ENCODE measurements at regions not wholly inside any gene's neighbourhood (a gene's known extent, or its start where the extent isn't known, plus 50 kb on each side); places are given as distances from the start of the nearest gene placed in this dataset.

DNA sequence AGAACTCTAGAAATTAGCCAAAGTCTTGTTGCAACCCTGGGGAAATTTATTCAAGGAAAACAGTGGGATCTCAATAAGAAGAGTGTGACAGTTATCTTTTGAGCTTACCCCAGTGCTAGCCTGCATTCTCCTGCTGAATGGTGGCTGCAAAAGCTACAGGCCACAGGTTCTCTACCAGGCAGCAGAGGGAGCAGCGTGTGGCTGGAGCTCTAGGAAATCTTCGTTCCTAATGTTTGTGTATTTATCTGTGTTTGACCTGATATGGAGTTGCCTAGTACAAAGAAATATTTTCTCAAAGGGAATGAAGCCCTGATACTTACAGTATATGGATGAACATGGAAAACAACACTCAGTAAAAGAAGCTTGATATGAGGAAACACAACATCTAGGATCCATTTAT lies 1100.6 kb downstream of the NLGN4Y start:
- Histone ChIP-seq H3K27ac (ENCODE audit: low read depth, low read length, poor library complexity, severe bottlenecking) (no peak overlapping the region), H3K9me3 (ENCODE audit: low read length) (no peaks in the 10 kb centered on the region), H3K36me3 (ENCODE audit: insufficient read depth, low read length) (no peaks in the 10 kb centered on the region), H3K4me2 (ENCODE audit: low read length) (no peak overlapping the region), H4K20me1 (ENCODE audit: insufficient read depth, low read length) (no peaks in the 10 kb centered on the region), H3K9ac (ENCODE audit: low read length) (no peak overlapping the region), H2AFZ (ENCODE audit: low read length) (no peak overlapping the region), H3K4me3 (ENCODE audit: low read depth, low read length, poor library complexity, severe bottlenecking) (no peak overlapping the region), H3F3A (ENCODE audit: insufficient read depth, low read length) (no peaks in the 10 kb centered on the region), H3K79me2 (ENCODE audit: insufficient read depth, low read length) (no peaks in the 10 kb centered on the region), H3K9me2 (ENCODE audit: low read depth, low read length) (no peaks in the 10 kb centered on the region), H3K4me1 (ENCODE audit: insufficient read depth, low read length, severe bottlenecking) (no peaks in the 10 kb centered on the region), H3K27me3 (ENCODE audit: insufficient read depth, low read length) (no peaks in the 10 kb centered on the region)
- no peak for TF ChIP-seq EZH2 (IDR thresholded peaks at IDR 0.05; ENCODE audit: borderline replicate concordance, low read length)
- TF ChIP-seq, protein P1, sequence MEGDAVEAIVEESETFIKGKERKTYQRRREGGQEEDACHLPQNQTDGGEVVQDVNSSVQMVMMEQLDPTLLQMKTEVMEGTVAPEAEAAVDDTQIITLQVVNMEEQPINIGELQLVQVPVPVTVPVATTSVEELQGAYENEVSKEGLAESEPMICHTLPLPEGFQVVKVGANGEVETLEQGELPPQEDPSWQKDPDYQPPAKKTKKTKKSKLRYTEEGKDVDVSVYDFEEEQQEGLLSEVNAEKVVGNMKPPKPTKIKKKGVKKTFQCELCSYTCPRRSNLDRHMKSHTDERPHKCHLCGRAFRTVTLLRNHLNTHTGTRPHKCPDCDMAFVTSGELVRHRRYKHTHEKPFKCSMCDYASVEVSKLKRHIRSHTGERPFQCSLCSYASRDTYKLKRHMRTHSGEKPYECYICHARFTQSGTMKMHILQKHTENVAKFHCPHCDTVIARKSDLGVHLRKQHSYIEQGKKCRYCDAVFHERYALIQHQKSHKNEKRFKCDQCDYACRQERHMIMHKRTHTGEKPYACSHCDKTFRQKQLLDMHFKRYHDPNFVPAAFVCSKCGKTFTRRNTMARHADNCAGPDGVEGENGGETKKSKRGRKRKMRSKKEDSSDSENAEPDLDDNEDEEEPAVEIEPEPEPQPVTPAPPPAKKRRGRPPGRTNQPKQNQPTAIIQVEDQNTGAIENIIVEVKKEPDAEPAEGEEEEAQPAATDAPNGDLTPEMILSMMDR (IDR thresholded peaks at IDR 0.05; ENCODE audit: low read length), result no peak

DNA sequence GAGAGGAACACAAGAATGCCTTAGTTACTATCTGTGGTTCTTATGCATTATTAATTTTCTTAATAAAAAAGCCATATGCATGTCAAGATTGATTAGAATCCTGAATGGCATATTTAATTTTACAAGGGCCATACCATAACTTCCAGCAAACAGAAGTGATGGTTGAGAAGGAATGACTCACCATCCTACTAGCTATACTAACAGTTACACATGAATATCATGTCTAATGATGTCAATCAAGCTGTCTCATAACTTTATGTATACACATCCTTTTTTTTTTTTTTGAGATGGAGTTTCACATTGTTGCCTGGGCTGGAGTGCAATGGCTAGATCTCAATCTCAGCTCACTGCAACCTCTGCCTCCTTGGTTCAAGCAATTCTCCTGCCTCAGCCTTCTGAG lies 1123.9 kb downstream of the NLGN4Y start:
- no peak overlapping the region for H3K9ac ChIP-seq (ENCODE audit: low read length)
- no peaks in the 10 kb centered on the region for H4K20me1 ChIP-seq (ENCODE audit: insufficient read depth, low read length)
- no peaks in the 10 kb centered on the region for H3K9me2 ChIP-seq (ENCODE audit: low read depth, low read length)
- H3K4me3 ChIP-seq (ENCODE audit: low read depth, low read length, poor library complexity, severe bottlenecking), result no peak overlapping the region
- no peak overlapping the region for H3K4me2 ChIP-seq (ENCODE audit: low read length)
- no peak overlapping the region for H2AFZ ChIP-seq (ENCODE audit: low read length)
- no peaks in the 10 kb centered on the region for H3K9me3 ChIP-seq (ENCODE audit: low read length)
- H3K79me2 ChIP-seq (ENCODE audit: insufficient read depth, low read length), result no peaks in the 10 kb centered on the region
- H3F3A ChIP-seq (ENCODE audit: insufficient read depth, low read length), result no peaks in the 10 kb centered on the region
- H3K36me3 ChIP-seq (ENCODE audit: insufficient read depth, low read length), result no peaks in the 10 kb centered on the region
- no peak overlapping the region for H3K27ac ChIP-seq (ENCODE audit: low read depth, low read length, poor library complexity, severe bottlenecking)
- H3K27me3 ChIP-seq (ENCODE audit: insufficient read depth, low read length), result no peaks in the 10 kb centered on the region
- H3K4me1 ChIP-seq (ENCODE audit: insufficient read depth, low read length, severe bottlenecking), result no peaks in the 10 kb centered on the region
- TF ChIP-seq, protein P1 (IDR thresholded peaks at IDR 0.05; ENCODE audit: low read length), result no peak
- TF ChIP-seq EZH2 (IDR thresholded peaks at IDR 0.05; ENCODE audit: borderline replicate concordance, low read length), result no peak

DNA sequence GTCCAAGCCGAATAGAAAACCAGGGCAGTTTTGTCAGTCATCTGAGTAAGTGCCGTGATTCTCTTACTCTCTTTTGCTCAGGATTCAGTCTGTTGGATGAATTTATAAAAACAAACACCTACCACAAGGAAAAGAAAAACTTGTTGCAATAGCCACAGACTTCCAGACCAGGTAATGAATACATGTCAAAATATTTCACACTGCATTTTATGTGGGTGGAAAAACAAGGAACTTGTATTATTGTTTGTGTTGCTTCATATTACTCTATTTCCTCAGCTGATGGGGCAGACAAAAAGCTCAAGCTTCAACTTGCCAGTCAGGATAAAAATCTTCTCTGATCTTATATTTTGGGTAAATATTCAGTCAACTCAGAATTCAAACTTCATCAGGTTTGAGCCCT lies 1125.7 kb downstream of the NLGN4Y start:
- Histone ChIP-seq H3F3A (ENCODE audit: insufficient read depth, low read length) (no peaks in the 10 kb centered on the region), H3K4me2 (ENCODE audit: low read length) (no peak overlapping the region), H3K4me3 (ENCODE audit: low read depth, low read length, poor library complexity, severe bottlenecking) (no peak overlapping the region), H2AFZ (ENCODE audit: low read length) (no peak overlapping the region), H3K9ac (ENCODE audit: low read length) (no peak overlapping the region), H3K27ac (ENCODE audit: low read depth, low read length, poor library complexity, severe bottlenecking) (no peak overlapping the region), H3K79me2 (ENCODE audit: insufficient read depth, low read length) (no peaks in the 10 kb centered on the region), H3K36me3 (ENCODE audit: insufficient read depth, low read length) (no peaks in the 10 kb centered on the region), H4K20me1 (ENCODE audit: insufficient read depth, low read length) (no peaks in the 10 kb centered on the region), H3K9me2 (ENCODE audit: low read depth, low read length) (no peaks in the 10 kb centered on the region), H3K4me1 (ENCODE audit: insufficient read depth, low read length, severe bottlenecking) (no peaks in the 10 kb centered on the region), H3K27me3 (ENCODE audit: insufficient read depth, low read length) (no peaks in the 10 kb centered on the region), H3K9me3 (ENCODE audit: low read length) (no peaks in the 10 kb centered on the region)
- TF ChIP-seq, protein P1 (IDR thresholded peaks at IDR 0.05; ENCODE audit: low read length), result no peak
- TF ChIP-seq EZH2 (IDR thresholded peaks at IDR 0.05; ENCODE audit: borderline replicate concordance, low read length), result no peak

Measured in OCI-LY1 (cell line).